SK-N-SH treated with all-trans-retinoic acid at 6 μM for 48 hours (cell line): ENCODE measurements at regions not wholly inside any gene's neighbourhood (a gene's known extent, or its start where the extent isn't known, plus 50 kb on each side); places are given as distances from the start of the nearest gene placed in this dataset.

ENCODE experiments used
- ATAC-seq: fragments of 200-7000 bp; cut with Tn5 transposase; 3 replicates; pipeline ENCODE4 v1.9.1; 2020; ENCODE audit warnings: mild to moderate bottlenecking, moderate library complexity
- ARNTL ChIP-seq: fragments of 450-650 bp; formaldehyde crosslinking; IDR thresholded peaks from 2 replicates; pipeline ENCODE4 v1.5.0; 2020; ENCODE audit warnings: low read depth, mild to moderate bottlenecking, moderate library complexity, borderline replicate concordance
- BACH2 ChIP-seq: fragments of 250-450 bp; sonication (Bioruptor Pico); IDR thresholded peaks from 2 replicates; pipeline ENCODE4 v1.9.0; 2021; ENCODE audit warnings: mild to moderate bottlenecking, borderline replicate concordance
- CREB5 ChIP-seq: fragments of 250-450 bp; sonication (Bioruptor Pico); IDR thresholded peaks from 2 replicates; pipeline ENCODE4 v1.5.1; 2020; ENCODE audit warnings: low read depth, mild to moderate bottlenecking, moderate library complexity
- CSDC2 ChIP-seq: fragments of 250-450 bp; sonication (Bioruptor Pico); IDR thresholded peaks from 2 replicates; pipeline ENCODE4 v1.5.0; 2020; ENCODE audit warnings: mild to moderate bottlenecking, moderate library complexity
- CSRNP3 ChIP-seq: fragments of 250-450 bp; sonication (Bioruptor Pico); IDR thresholded peaks from 2 replicates; pipeline ENCODE4 v1.5.1; 2021; ENCODE audit warnings: mild to moderate bottlenecking, moderate library complexity
- ESRRG ChIP-seq: fragments of 250-450 bp; sonication (Bioruptor Pico); IDR thresholded peaks from 2 replicates; pipeline ENCODE4 v1.6.1; 2021; ENCODE audit warnings: mild to moderate bottlenecking
- GLIS3 ChIP-seq: fragments of 250-450 bp; sonication (Bioruptor Pico); IDR thresholded peaks from 2 replicates; pipeline ENCODE4 v1.5.0; 2020; ENCODE audit warnings: mild to moderate bottlenecking, moderate library complexity
- ISL1 ChIP-seq: fragments of 250-450 bp; sonication (Bioruptor Pico); IDR thresholded peaks from 2 replicates; pipeline ENCODE4 v2.1.2; 2022; ENCODE audit warnings: mild to moderate bottlenecking, moderate library complexity
- OSR1 ChIP-seq: fragments of 250-450 bp; sonication (Bioruptor Pico); IDR thresholded peaks from 2 replicates; pipeline ENCODE4 v1.8.0; 2022; ENCODE audit warnings: moderate library complexity, mild to moderate bottlenecking, inconsistent platforms
- PATZ1 ChIP-seq: fragments of 250-450 bp; sonication (Bioruptor Pico); IDR thresholded peaks from 2 replicates; pipeline ENCODE4 v1.8.0; 2020; ENCODE audit warnings: mild to moderate bottlenecking, moderate library complexity, borderline replicate concordance
- POU6F1 ChIP-seq: fragments of 250-450 bp; sonication (Bioruptor Pico); IDR thresholded peaks from 2 replicates; pipeline ENCODE4 v1.8.0; 2021; ENCODE audit warnings: low read depth, mild to moderate bottlenecking, moderate library complexity, borderline replicate concordance
- PPARA ChIP-seq: fragments of 250-450 bp; sonication (Bioruptor Pico); IDR thresholded peaks from 2 replicates; pipeline ENCODE4 v1.5.0; 2020; ENCODE audit warnings: mild to moderate bottlenecking, borderline replicate concordance
- RARB ChIP-seq: fragments of 250-450 bp; sonication (Bioruptor Pico); IDR thresholded peaks from 2 replicates; pipeline ENCODE4 v1.8.0; 2021; ENCODE audit warnings: mild to moderate bottlenecking, moderate library complexity
- SNAI2 ChIP-seq: fragments of 250-450 bp; sonication (Bioruptor Pico); IDR thresholded peaks from 2 replicates; pipeline ENCODE4 v1.5.0; 2020; ENCODE audit warnings: mild to moderate bottlenecking, moderate library complexity
- TCF4 ChIP-seq: fragments of 250-450 bp; sonication (Bioruptor Pico); IDR thresholded peaks from 2 replicates; pipeline ENCODE4 v1.8.0; 2021; ENCODE audit warnings: mild to moderate bottlenecking, moderate library complexity, borderline replicate concordance
- TOX ChIP-seq: fragments of 250-450 bp; sonication (Bioruptor Pico); IDR thresholded peaks from 2 replicates; pipeline ENCODE4 v1.8.0; 2021; ENCODE audit warnings: mild to moderate bottlenecking, moderate library complexity, borderline replicate concordance
- TSHZ2 ChIP-seq: fragments of 250-450 bp; sonication (Bioruptor Pico); IDR thresholded peaks from 2 replicates; pipeline ENCODE4 v1.5.0; 2020; ENCODE audit warnings: mild to moderate bottlenecking, moderate library complexity
- ZC3H10 ChIP-seq: fragments of 250-450 bp; sonication (Bioruptor Pico); IDR thresholded peaks from 2 replicates; pipeline ENCODE4 v1.5.1; 2021; ENCODE audit warnings: mild to moderate bottlenecking, moderate library complexity
- ZFP3 ChIP-seq: fragments of 250-450 bp; sonication (Bioruptor Pico); IDR thresholded peaks from 2 replicates; pipeline ENCODE4 v1.5.0; 2020; ENCODE audit warnings: mild to moderate bottlenecking, moderate library complexity
- ZFP30 ChIP-seq: fragments of 450-650 bp; formaldehyde crosslinking; IDR thresholded peaks from 2 replicates; pipeline ENCODE4 v1.5.0; 2022; ENCODE audit warnings: mild to moderate bottlenecking, moderate library complexity
- ZNF565 ChIP-seq: fragments of 450-650 bp; formaldehyde crosslinking; conservative IDR thresholded peaks from 2 replicates; pipeline ENCODE4 v1.5.0; 2020; ENCODE audit warnings: low read depth, mild to moderate bottlenecking, moderate library complexity
- ZNF70 ChIP-seq: fragments of 450-650 bp; formaldehyde crosslinking; IDR thresholded peaks from 2 replicates; pipeline ENCODE4 v1.5.0; 2020; ENCODE audit warnings: mild to moderate bottlenecking, moderate library complexity
- ZNF8 ChIP-seq: fragments of 450-650 bp; formaldehyde crosslinking; IDR thresholded peaks from 2 replicates; pipeline ENCODE4 v1.5.0; 2020; ENCODE audit warnings: mild to moderate bottlenecking, moderate library complexity

- TF ChIP-seq SNAI2 (CRISPR knock-in tag) = no peak
- no peak for TF ChIP-seq ARNTL (CRISPR knock-in tag)
- TF ChIP-seq CSRNP3 (CRISPR knock-in tag) = no peak
- no peak for TF ChIP-seq RARB (CRISPR knock-in tag)
- no peak for TF ChIP-seq CREB5
- ATAC-seq = no peak
Observed at GRCh38 chr12:28955931-28956330, 193.1 kb upstream of the FAR2 start.

GRCh38 chr12:28958553-28959195 is 190.4 kb upstream of the FAR2 start:
- TF ChIP-seq TSHZ2 (CRISPR knock-in tag) = no peak
- TF ChIP-seq ZNF8 (CRISPR knock-in tag) = no peak
- no peak for TF ChIP-seq OSR1
- no peak for TF ChIP-seq ZNF565
- no peak for TF ChIP-seq RARB (CRISPR knock-in tag)
- TF ChIP-seq ARNTL (CRISPR knock-in tag) = no peak
- 0 out of 2 replicates have a peak, but pooled peaks have one; percentile 19 for TF ChIP-seq ZFP3
- no peak for TF ChIP-seq CSDC2 (CRISPR knock-in tag)
- TF ChIP-seq SNAI2 (CRISPR knock-in tag) = no peak
- no peak for TF ChIP-seq TCF4 (CRISPR knock-in tag)
- TF ChIP-seq POU6F1 (CRISPR knock-in tag) = no peak
- TF ChIP-seq PATZ1 = no peak
- TF ChIP-seq ESRRG = no peak
- TF ChIP-seq GLIS3 (CRISPR knock-in tag) = no peak
- TF ChIP-seq CREB5 = no peak
- TF ChIP-seq CSRNP3 (CRISPR knock-in tag) = no peak
- no peak for TF ChIP-seq BACH2
- no peak for TF ChIP-seq ZNF70
- TF ChIP-seq ZC3H10 = peak; percentile 25; the same call in 1 of the 2 replicates
- TF ChIP-seq ZFP30 (CRISPR knock-in tag) = no peak
- no peak for TF ChIP-seq TOX (CRISPR knock-in tag)
- peak; percentile 87 for TF ChIP-seq ISL1
- no peak for TF ChIP-seq PPARA (CRISPR knock-in tag)
- peak; percentile 80 for ATAC-seq
